Keratinocyte (primary cell): ENCODE measurements at regions not wholly inside any gene's neighbourhood (a gene's known extent, or its start where the extent isn't known, plus 50 kb on each side); places are given as distances from the start of the nearest gene placed in this dataset.

Source experiments
- DNase-seq: peaks from one replicate; pipeline ENCODE4 v3.0.0-alpha.2; 2011; ENCODE audit warnings: low read depth, missing footprints, low spot score
- FAIRE-seq: peaks from 2 replicates; lab custom pipeline; 2011; peaks lifted over from hg19 to GRCh38; lab: Jason Lieb, UNC
- H2AFZ ChIP-seq: 2 replicates; pipeline ENCODE4 v1.6.0; 2012; ENCODE audit warnings: low read length, control low read depth, inconsistent platforms; ENCODE audit not compliant: control insufficient read depth
- H3K27ac ChIP-seq: 2 replicates; pipeline ENCODE4 v1.5.1; 2011; ENCODE audit warnings: low read length; ENCODE audit not compliant: control insufficient read depth, insufficient read depth
- H3K27me3 ChIP-seq: 3 replicates; pipeline ENCODE4 v1.6.0; 2011; ENCODE audit warnings: low read length; ENCODE audit not compliant: control insufficient read depth, insufficient read depth; ENCODE audit errors: extremely low read depth
- H3K36me3 ChIP-seq, 2 experiments: 2 replicates in 1 of 2; 3 replicates in 1 of 2; pipeline ENCODE4 v1.5.1; 2011; ENCODE audit warnings: low read length in 2 of 2, mild to moderate bottlenecking in 1 of 2; ENCODE audit not compliant: control insufficient read depth in 2 of 2, insufficient read depth in 2 of 2; ENCODE audit errors: extremely low read depth in 1 of 2
- H3K4me1 ChIP-seq: 3 replicates; pipeline ENCODE4 v1.5.1; 2011; ENCODE audit warnings: low read length; ENCODE audit not compliant: control insufficient read depth, insufficient read depth; ENCODE audit errors: extremely low read depth
- H3K4me2 ChIP-seq: 3 replicates; pipeline ENCODE4 v1.6.0; 2011; ENCODE audit warnings: low read depth, low read length; ENCODE audit not compliant: control insufficient read depth, insufficient read depth; ENCODE audit errors: extremely low read depth
- H3K4me3 ChIP-seq, 3 experiments: fragments of 200-600 bp in 1 of 3; sonication (generic) in 1 of 3; 2 replicates in 2 of 3; 3 replicates in 1 of 3; pipeline ENCODE4 v1.5.1; 2011 to 2016; ENCODE audit warnings: low read length in 3 of 3, mild to moderate bottlenecking in 3 of 3, control low read depth in 2 of 3, inconsistent platforms in 1 of 3, low read depth in 1 of 3, mixed read lengths in 1 of 3, mixed run types in 1 of 3, moderate library complexity in 1 of 3; ENCODE audit not compliant: control insufficient read depth in 2 of 3, insufficient read depth in 2 of 3; ENCODE audit errors: extremely low read depth in 1 of 3
- H3K79me2 ChIP-seq: 2 replicates; pipeline ENCODE4 v1.6.0; 2012; ENCODE audit warnings: low read length; ENCODE audit not compliant: control insufficient read depth, insufficient read depth
- H3K9ac ChIP-seq: 3 replicates; pipeline ENCODE4 v1.6.0; 2011; ENCODE audit warnings: low read length; ENCODE audit not compliant: control insufficient read depth, insufficient read depth; ENCODE audit errors: extremely low read depth
- H3K9me1 ChIP-seq: 3 replicates; pipeline ENCODE4 v1.6.0; 2011; ENCODE audit warnings: low read length; ENCODE audit not compliant: control insufficient read depth, insufficient read depth; ENCODE audit errors: extremely low read depth
- H3K9me3 ChIP-seq: 2 replicates; pipeline ENCODE4 v1.5.1; 2012; ENCODE audit warnings: low read depth, low read length; ENCODE audit not compliant: control insufficient read depth
- H4K20me1 ChIP-seq: 3 replicates; pipeline ENCODE4 v1.6.0; 2011; ENCODE audit warnings: low read length; ENCODE audit not compliant: control insufficient read depth, insufficient read depth; ENCODE audit errors: extremely low read depth
- EZH2 ChIP-seq: IDR thresholded peaks from one replicate; pipeline ENCODE4 v1.6.1; 2012; ENCODE audit warnings: inconsistent platforms, mild to moderate bottlenecking, low read length, moderate library complexity
- dilution Hi-C: fragments of 300-500 bp; cut with MboI; formaldehyde crosslinking; loops from one replicate; pipeline ENCODE4 v1.7.0; 2020; ENCODE audit warnings: low sequenced_read_pairs; ENCODE audit not compliant: extremely low pct_ligation_motif_present
- TF ChIP-seq, protein P1 (sequence below), 3 experiments: IDR thresholded peaks in 1 of 3; conservative IDR thresholded peaks in 1 of 3; optimal IDR thresholded peaks in 1 of 3; 2 replicates in 2 of 3; 3 replicates in 1 of 3; pipeline versions ENCODE3 to v1.5.1; 2011; ENCODE audit warnings: low read length in 3 of 3, mild to moderate bottlenecking in 3 of 3, moderate library complexity in 2 of 3, control low read depth in 1 of 3, inconsistent platforms in 1 of 3; ENCODE audit not compliant: insufficient read depth in 2 of 3; ENCODE audit errors: extremely low read depth in 1 of 3

DNA sequence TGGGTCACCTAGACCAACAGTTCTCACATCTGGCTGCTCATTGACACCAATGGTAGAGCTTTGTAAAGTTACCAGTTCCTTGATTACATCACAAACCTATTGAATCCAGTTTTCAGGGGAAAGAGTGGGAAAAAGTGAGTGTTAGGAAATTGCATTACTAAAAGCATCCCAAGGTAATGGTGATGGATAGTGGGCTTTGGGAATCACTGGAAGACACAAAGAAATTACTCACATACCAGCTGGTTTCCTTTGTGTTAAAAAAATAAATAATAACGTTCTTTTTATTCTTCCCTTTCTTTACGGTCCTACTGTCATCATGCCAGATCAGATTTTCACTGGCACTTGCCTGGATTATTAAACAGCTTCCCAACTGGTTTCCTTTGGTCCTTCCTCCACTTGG is 370.7 kb downstream of the RFPL4B start:
- Histone ChIP-seq H2AFZ (no peak overlapping the region), H3K9ac (no peak overlapping the region), H3K27ac (no peak overlapping the region), H3K27me3 (no peaks in the 10 kb centered on the region), H3K4me3 (no peak overlapping the region), H3K4me1 (no peaks in the 10 kb centered on the region), H3K79me2 (no peaks in the 10 kb centered on the region), H4K20me1 (no peaks in the 10 kb centered on the region), H3K4me2 (no peak overlapping the region), H3K9me3 (no peaks in the 10 kb centered on the region), H3K36me3 (no peaks in the 10 kb centered on the region), H3K9me1 (no peaks in the 10 kb centered on the region)
- TF ChIP-seq, protein P1, sequence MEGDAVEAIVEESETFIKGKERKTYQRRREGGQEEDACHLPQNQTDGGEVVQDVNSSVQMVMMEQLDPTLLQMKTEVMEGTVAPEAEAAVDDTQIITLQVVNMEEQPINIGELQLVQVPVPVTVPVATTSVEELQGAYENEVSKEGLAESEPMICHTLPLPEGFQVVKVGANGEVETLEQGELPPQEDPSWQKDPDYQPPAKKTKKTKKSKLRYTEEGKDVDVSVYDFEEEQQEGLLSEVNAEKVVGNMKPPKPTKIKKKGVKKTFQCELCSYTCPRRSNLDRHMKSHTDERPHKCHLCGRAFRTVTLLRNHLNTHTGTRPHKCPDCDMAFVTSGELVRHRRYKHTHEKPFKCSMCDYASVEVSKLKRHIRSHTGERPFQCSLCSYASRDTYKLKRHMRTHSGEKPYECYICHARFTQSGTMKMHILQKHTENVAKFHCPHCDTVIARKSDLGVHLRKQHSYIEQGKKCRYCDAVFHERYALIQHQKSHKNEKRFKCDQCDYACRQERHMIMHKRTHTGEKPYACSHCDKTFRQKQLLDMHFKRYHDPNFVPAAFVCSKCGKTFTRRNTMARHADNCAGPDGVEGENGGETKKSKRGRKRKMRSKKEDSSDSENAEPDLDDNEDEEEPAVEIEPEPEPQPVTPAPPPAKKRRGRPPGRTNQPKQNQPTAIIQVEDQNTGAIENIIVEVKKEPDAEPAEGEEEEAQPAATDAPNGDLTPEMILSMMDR (optimal IDR thresholded peaks at IDR 0.05 in 1 of 3, IDR thresholded peaks at IDR 0.05 in 1 of 3, conservative IDR thresholded peaks at IDR 0.05 in 1 of 3; ENCODE audit: extremely low read depth in 1 of 3, insufficient read depth in 2 of 3, low read length in 3 of 3): no peak
- TF ChIP-seq EZH2: no peak
- dilution Hi-C loops: no loop called here
- no peak for DNase-seq
- FAIRE-seq: no peak

DNA sequence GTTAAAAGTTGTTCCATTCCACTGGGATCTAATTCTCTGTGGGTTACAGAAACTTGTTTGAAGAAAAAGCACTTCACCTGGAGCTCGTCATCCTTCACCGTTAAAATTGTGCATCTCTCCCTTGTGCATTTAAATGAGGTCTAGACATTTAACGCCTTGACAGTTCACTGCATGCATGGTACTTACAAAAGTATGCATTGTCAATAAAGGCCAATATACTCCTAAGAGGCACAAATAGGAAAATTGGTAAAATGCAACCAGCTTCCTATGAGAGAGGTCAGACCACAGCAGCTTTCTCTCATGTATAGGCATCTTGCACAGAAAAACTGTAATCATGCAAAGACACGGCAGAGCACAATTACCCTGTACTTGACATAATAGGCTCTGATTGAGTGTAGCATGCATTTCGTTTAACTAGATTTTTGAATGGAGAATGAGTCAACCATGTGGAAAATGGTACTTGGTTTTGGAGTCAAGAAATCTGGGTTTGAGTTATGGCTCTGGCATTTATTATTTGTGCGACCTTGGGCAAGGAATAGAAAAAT is 378.5 kb downstream of the RFPL4B start:
- Histone ChIP-seq H3K9me3 (no peaks in the 10 kb centered on the region), H3K79me2 (no peaks in the 10 kb centered on the region), H3K27ac (no peak overlapping the region), H3K4me2 (no peak overlapping the region), H3K4me1 (no peaks in the 10 kb centered on the region), H3K9ac (no peak overlapping the region), H3K9me1 (no peaks in the 10 kb centered on the region), H3K27me3 (no peaks in the 10 kb centered on the region), H2AFZ (no peak overlapping the region), H4K20me1 (no peaks in the 10 kb centered on the region), H3K4me3 (no peak overlapping the region), H3K36me3 (no peaks in the 10 kb centered on the region)
- no peak for FAIRE-seq
- no peak for DNase-seq
- dilution Hi-C loops: no loop called here
- TF ChIP-seq EZH2: no peak
- TF ChIP-seq, protein P1 (optimal IDR thresholded peaks at IDR 0.05 in 1 of 3, IDR thresholded peaks at IDR 0.05 in 1 of 3, conservative IDR thresholded peaks at IDR 0.05 in 1 of 3; ENCODE audit: extremely low read depth in 1 of 3, insufficient read depth in 2 of 3, low read length in 3 of 3): no peak
